Gastrocnemius medialis (tissue), 4 donors: ENCODE measurements at regions not wholly inside any gene's neighbourhood (a gene's known extent, or its start where the extent isn't known, plus 50 kb on each side); places are given as distances from the start of the nearest gene placed in this dataset.

Experiments used
- ATAC-seq, 2 donors: fragments of 150-250 bp; one replicate each; pipeline ENCODE4 v1.9.1; 2016
- DNase-seq, 2 donors: peaks; one replicate each; pipeline ENCODE4 v3.0.0-alpha.2; 2019
- H3K27ac ChIP-seq, 4 donors: fragments of 200-600 bp; sonication (generic); 1 replicate in 1 of 4; 2 replicates in 3 of 4; pipeline ENCODE4 v1.5.1; 2016 to 2018; ENCODE audit warnings: mild to moderate bottlenecking in 2 of 4, moderate library complexity in 1 of 4
- H3K27me3 ChIP-seq, 3 donors: fragments of 200-600 bp; sonication (generic) in 2 of 3; 1 replicate in 1 of 3; 2 replicates in 2 of 3; pipeline versions ENCODE4 v1.5.1 to v1.6.0; 2016 to 2019; ENCODE audit warnings: mild to moderate bottlenecking in 1 of 3, moderate library complexity in 1 of 3
- H3K36me3 ChIP-seq, 2 donors: fragments of 200-600 bp; sonication (generic) in 1 of 2; one replicate each; pipeline ENCODE4 v1.5.1; 2017 to 2018
- H3K4me1 ChIP-seq, 2 donors: fragments of 200-600 bp; sonication (generic) in 1 of 2; one replicate each; pipeline ENCODE4 v1.5.1; 2016 to 2017; ENCODE audit warnings: mild to moderate bottlenecking in 2 of 2
- H3K4me3 ChIP-seq, 4 donors: fragments of 200-600 bp; sonication (generic) in 3 of 4; 1 replicate in 1 of 4; 2 replicates in 3 of 4; pipeline ENCODE4 v1.5.1; 2016 to 2019; ENCODE audit warnings: mild to moderate bottlenecking in 2 of 4
- H3K9me3 ChIP-seq, 3 donors: fragments of 200-600 bp; sonication (generic) in 2 of 3; 1 replicate in 1 of 3; 2 replicates in 2 of 3; pipeline ENCODE4 v1.5.1; 2016 to 2019
- POLR2A ChIP-seq, 2 donors: fragments of 450-650 bp; IDR thresholded peaks; one replicate each; pipeline ENCODE4 v1.6.1; 2017; ENCODE audit warnings: antibody characterized with exemption in 2 of 2, mild to moderate bottlenecking in 2 of 2, moderate library complexity in 2 of 2
- in situ Hi-C, 4 donors: fragments of 200-750 bp; cut with MboI; loops; one replicate each; pipeline versions ENCODE4 v1.15.0 to v1.8.0; 2017; ENCODE audit warnings: low sequenced_read_pairs in 4 of 4
- intact Hi-C: fragments of 100-400 bp; cut with DNase I; formaldehyde crosslinking; loops from one replicate; pipeline ENCODE4 v1.15.1; 2023; ENCODE audit warnings: low total_unique reads
- TF ChIP-seq, protein P1 (sequence below), 5 experiments: fragments of 450-650 bp in 3 of 5; fragments of 200-600 bp in 2 of 5; sonication (generic) in 2 of 5; IDR thresholded peaks in 4 of 5; conservative IDR thresholded peaks in 1 of 5; 1 replicate in 4 of 5; 2 replicates in 1 of 5; pipeline ENCODE4 v1.5.1; 2016 to 2019; ENCODE audit warnings: antibody characterized with exemption in 5 of 5, mild to moderate bottlenecking in 3 of 5, moderate library complexity in 3 of 5

DNA sequence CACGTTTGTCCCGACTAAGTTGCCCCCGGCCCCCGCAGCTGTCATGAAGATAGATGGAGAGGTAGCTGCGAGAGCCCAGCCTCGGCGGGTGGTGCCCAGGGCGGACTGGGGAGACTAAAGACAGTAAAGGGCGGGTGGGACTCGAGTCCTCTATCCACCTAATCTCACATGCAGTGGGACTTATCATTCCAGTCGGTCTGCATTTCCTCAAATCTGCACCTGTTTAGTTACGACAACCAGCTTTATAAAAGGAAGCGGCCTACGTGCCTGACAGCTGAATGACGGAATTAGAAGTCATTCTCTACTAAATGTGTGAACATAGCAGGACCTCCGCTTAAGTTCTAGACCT is 109.8 kb upstream of the EGLN3 start:
- intact Hi-C loops, result loop anchor here (1.0 to 10.0 kb wide), 6 partner anchors 21 to 404 kb away; partner anchors contain the start of genes EGLN3 and SPTSSA
- in situ Hi-C loops, result no loop called here
- H3K27me3 ChIP-seq, result no peaks in the 10 kb centered on the region
- no peaks in the 10 kb centered on the region for H3K36me3 ChIP-seq
- no peak for TF ChIP-seq POLR2A (IDR thresholded peaks at IDR 0.05)
- TF ChIP-seq, protein P1, sequence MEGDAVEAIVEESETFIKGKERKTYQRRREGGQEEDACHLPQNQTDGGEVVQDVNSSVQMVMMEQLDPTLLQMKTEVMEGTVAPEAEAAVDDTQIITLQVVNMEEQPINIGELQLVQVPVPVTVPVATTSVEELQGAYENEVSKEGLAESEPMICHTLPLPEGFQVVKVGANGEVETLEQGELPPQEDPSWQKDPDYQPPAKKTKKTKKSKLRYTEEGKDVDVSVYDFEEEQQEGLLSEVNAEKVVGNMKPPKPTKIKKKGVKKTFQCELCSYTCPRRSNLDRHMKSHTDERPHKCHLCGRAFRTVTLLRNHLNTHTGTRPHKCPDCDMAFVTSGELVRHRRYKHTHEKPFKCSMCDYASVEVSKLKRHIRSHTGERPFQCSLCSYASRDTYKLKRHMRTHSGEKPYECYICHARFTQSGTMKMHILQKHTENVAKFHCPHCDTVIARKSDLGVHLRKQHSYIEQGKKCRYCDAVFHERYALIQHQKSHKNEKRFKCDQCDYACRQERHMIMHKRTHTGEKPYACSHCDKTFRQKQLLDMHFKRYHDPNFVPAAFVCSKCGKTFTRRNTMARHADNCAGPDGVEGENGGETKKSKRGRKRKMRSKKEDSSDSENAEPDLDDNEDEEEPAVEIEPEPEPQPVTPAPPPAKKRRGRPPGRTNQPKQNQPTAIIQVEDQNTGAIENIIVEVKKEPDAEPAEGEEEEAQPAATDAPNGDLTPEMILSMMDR (IDR thresholded peaks at IDR 0.05 in 4 of 5, conservative IDR thresholded peaks at IDR 0.05 in 1 of 5), result no peak
- DNase-seq, result no peak
- peak overlapping the region; percentile 62 to 87 (median 70) for H3K4me3 ChIP-seq
- no peaks in the 10 kb centered on the region for H3K9me3 ChIP-seq
- ATAC-seq, result peak; percentile 21 to 28
- H3K4me1 ChIP-seq, result peaks cover 24 to 36% of the 10 kb centered on the region in 2 donors
- peak overlapping the region; percentile 91 to 97 (median 94) for H3K27ac ChIP-seq

DNA sequence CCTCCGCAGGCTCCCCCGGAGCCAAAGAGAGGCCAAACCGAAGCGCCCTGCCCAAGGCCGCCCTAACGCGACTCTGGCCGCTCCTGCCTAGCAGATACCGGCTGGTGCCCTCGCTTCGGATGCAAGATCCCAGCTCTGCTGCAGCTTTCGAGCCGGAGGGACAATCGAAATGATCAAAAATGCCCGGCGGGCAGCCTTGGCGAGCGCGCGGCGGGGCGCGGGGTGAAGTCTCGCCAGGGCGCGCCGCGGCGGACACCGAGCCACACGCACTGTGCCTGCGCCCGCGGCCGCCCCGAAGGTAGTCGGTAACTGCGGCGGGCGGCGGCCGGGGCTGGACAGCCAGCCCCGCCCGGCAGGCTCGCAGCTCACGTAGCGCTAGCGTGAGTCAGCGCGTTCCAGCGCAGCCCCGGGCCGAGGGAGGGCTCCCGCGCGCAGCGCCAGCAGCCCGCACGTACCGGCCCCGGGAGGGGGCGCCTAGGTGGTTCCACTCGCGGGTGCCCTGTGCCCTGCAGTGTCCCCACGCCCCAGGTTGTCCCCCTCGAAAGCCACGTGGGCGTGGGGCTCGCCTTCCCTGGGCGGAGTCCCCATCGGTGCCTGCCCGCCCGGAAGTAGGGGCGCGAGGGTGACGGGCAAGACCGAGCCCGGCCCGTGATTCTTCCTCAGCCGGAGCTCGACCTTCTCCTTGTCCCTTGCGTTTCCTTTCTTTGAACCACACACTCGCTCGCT is 109.2 kb upstream of the EGLN3 start:
- ATAC-seq, result peak; percentile 65 to 70
- peak; percentile 80 to 89 for TF ChIP-seq POLR2A (IDR thresholded peaks at IDR 0.05)
- TF ChIP-seq, protein P1 (IDR thresholded peaks at IDR 0.05 in 4 of 5, conservative IDR thresholded peaks at IDR 0.05 in 1 of 5), result peak in 4 of 5 experiments; percentile 30 to 43 (median 42)
- H3K9me3 ChIP-seq, result no peaks in the 10 kb centered on the region
- no peaks in the 10 kb centered on the region for H3K36me3 ChIP-seq
- DNase-seq, result peak; percentile 61 to 86
- H3K27me3 ChIP-seq, result no peaks in the 10 kb centered on the region
- intact Hi-C loops (loop anchor here (1.0 to 10.0 kb wide), 7 partner anchors 21 to 405 kb away; partner anchors contain the start of genes EGLN3 and SPTSSA), in situ Hi-C loops (no loop called here)
- peak overlapping the region; percentile 62 to 87 (median 70) for H3K4me3 ChIP-seq
- peak overlapping the region; percentile 91 to 97 (median 94) for H3K27ac ChIP-seq
- peaks cover 24 to 34% of the 10 kb centered on the region in 2 donors for H3K4me1 ChIP-seq

DNA sequence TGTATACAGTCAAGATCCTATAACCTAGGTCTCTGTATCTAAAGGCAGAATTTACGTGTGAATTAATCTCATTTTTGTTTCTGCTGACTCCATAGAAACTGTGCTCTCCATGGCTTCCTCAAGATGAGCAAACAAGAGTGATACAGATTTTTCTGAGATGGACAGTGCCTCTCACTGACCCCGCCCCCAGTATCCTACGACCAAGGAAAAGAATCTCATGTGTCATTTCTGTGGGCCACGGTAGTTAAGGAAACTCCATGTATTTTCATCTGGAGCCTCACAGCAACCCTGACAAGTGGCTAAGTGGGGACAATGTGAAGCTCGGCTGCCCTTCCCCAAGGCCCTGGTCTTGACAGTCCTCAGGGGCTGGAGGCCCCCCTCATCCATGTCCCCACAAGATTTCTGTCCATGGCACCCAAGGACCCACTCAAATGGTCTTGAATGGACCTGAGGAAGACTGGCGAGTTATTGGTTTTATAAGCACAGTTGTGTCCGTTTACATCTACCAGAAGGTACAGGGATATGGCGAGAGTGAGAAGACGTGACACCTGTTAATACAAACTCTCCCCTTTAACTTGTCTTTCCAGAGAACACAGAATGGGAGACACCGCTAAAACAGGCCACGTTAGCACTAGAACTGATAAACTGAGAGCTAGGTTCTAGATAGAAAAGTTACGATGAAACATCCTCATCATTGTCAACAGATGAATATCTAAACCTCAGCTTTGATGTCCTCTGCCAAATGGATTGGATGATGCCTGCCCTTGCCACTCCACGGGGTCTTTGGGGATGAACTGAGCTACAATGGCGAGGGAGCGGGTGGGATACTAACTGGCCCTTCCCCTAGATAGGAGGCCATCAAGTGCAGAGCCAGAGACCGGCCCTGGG is 108.4 kb upstream of the EGLN3 start:
- no peaks in the 10 kb centered on the region for H3K36me3 ChIP-seq
- H3K27ac ChIP-seq, result peak overlapping the region; percentile 91 to 97 (median 94)
- H3K4me1 ChIP-seq, result peaks cover 22 to 26% of the 10 kb centered on the region in 2 donors
- peak overlapping the region; percentile 62 to 87 (median 70) for H3K4me3 ChIP-seq
- TF ChIP-seq, protein P1 (IDR thresholded peaks at IDR 0.05 in 4 of 5, conservative IDR thresholded peaks at IDR 0.05 in 1 of 5), result no peak
- no peak for TF ChIP-seq POLR2A (IDR thresholded peaks at IDR 0.05)
- DNase-seq (no peak), ATAC-seq (no peak)
- H3K27me3 ChIP-seq, result no peaks in the 10 kb centered on the region
- H3K9me3 ChIP-seq, result no peaks in the 10 kb centered on the region
- in situ Hi-C loops (no loop called here), intact Hi-C loops (loop anchor here (5.0 kb wide), 1 partner anchor 33 kb away; no protein-coding TSS in a partner anchor)

DNA sequence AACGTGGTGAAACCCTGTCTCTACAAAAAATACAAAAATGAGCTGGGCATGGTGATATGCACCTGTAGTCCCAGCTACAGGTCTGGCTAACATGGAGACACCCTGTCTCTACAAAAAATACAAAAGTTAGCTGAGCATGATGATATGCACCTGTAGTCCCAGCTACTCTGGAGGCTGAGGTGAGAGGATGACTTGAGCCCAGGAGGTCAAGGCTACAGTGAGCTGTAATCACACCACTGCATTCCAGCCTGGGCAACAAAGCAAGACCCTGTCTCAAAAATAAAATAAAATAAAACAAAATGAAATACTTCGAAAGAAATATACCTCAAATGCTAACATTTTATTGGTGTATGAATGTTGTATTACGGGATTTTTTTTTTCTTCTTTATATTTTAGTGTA is 107.6 kb upstream of the EGLN3 start:
- Histone ChIP-seq H3K36me3 (no peaks in the 10 kb centered on the region), H3K4me1 (peaks cover 18 to 19% of the 10 kb centered on the region in 2 donors), H3K9me3 (no peaks in the 10 kb centered on the region), H3K27me3 (no peaks in the 10 kb centered on the region), H3K4me3 (no peak overlapping the region), H3K27ac (peak overlapping the region in 1 of 4 donors; percentile 95)
- intact Hi-C loops (loop anchor here (5.0 kb wide), 1 partner anchor 34 kb away; no protein-coding TSS in a partner anchor), in situ Hi-C loops (no loop called here)
- no peak for TF ChIP-seq POLR2A (IDR thresholded peaks at IDR 0.05)
- TF ChIP-seq, protein P1 (IDR thresholded peaks at IDR 0.05 in 4 of 5, conservative IDR thresholded peaks at IDR 0.05 in 1 of 5), result no peak
- DNase-seq, result no peak
- no peak for ATAC-seq
